Neural cell (in vitro differentiated cells): ENCODE measurements at regions not wholly inside any gene's neighbourhood (a gene's known extent, or its start where the extent isn't known, plus 50 kb on each side); places are given as distances from the start of the nearest gene placed in this dataset.

Experiments
- H2AFZ ChIP-seq: fragments of 200-600, 300-800 bp; sonication (generic), shearing (Covaris generic); 2 replicates; pipeline ENCODE4 v1.6.0; 2014; ENCODE audit warnings: low read depth, mild to moderate bottlenecking, antibody characterized with exemption, low read length, moderate library complexity
- H3F3A ChIP-seq: fragments of 200-600 bp; shearing (Covaris generic); 2 replicates; pipeline ENCODE4 v1.6.1; 2016; ENCODE audit warnings: mild to moderate bottlenecking, moderate library complexity, mixed read lengths, antibody characterized with exemption, low read length; ENCODE audit not compliant: insufficient read depth, poor library complexity, severe bottlenecking
- H3K27ac ChIP-seq: fragments of 200-600, 300-800 bp; sonication (generic), shearing (Covaris generic); 2 replicates; pipeline ENCODE4 v1.5.1; 2014; ENCODE audit warnings: mild to moderate bottlenecking, low read length, moderate library complexity
- H3K27me3 ChIP-seq: fragments of 300-800, 200-600 bp; sonication (generic), shearing (Covaris generic); 2 replicates; pipeline ENCODE4 v1.6.0; 2014; ENCODE audit warnings: mild to moderate bottlenecking, low read depth, low read length, moderate library complexity; ENCODE audit not compliant: insufficient read depth
- H3K36me3 ChIP-seq: fragments of 300-800, 200-600 bp; sonication (generic), shearing (Covaris generic); 2 replicates; pipeline ENCODE4 v1.5.1; 2014; ENCODE audit warnings: mild to moderate bottlenecking, antibody characterized with exemption, low read length, moderate library complexity; ENCODE audit not compliant: insufficient read depth
- H3K4me2 ChIP-seq: fragments of 300-800, 200-600 bp; sonication (generic), shearing (Covaris generic); 2 replicates; pipeline ENCODE4 v1.6.0; 2014; ENCODE audit warnings: mild to moderate bottlenecking, low read length
- H3K4me3 ChIP-seq: fragments of 300-800, 200-600 bp; sonication (generic), shearing (Covaris generic); 2 replicates; pipeline ENCODE4 v1.5.1; 2014; ENCODE audit warnings: mild to moderate bottlenecking, low read length, moderate library complexity
- H3K79me2 ChIP-seq: fragments of 200-600 bp; shearing (Covaris generic); replicated peaks from 2 replicates; pipeline ENCODE4 v1.6.0; 2014; ENCODE audit warnings: mild to moderate bottlenecking, low read length, moderate library complexity; ENCODE audit not compliant: insufficient read depth
- H3K9ac ChIP-seq: fragments of 300-800, 200-600 bp; sonication (generic), shearing (Covaris generic); 2 replicates; pipeline ENCODE4 v1.6.1; 2016; ENCODE audit warnings: mild to moderate bottlenecking, low read length, mixed read lengths
- H3K9me2 ChIP-seq: fragments of 200-600 bp; shearing (Covaris generic); 2 replicates; pipeline ENCODE4 v1.6.1; 2016; ENCODE audit warnings: mild to moderate bottlenecking, low read length, mixed read lengths; ENCODE audit not compliant: insufficient read depth
- H3K9me3 ChIP-seq: fragments of 200-600, 300-800 bp; sonication (generic), shearing (Covaris generic); 2 replicates; pipeline ENCODE4 v1.6.1; 2016; ENCODE audit warnings: mild to moderate bottlenecking, mixed run types, low read length, moderate library complexity, mixed read lengths
- H4K20me1 ChIP-seq: fragments of 200-600 bp; shearing (Covaris generic); 2 replicates; pipeline ENCODE4 v1.6.1; 2016; ENCODE audit warnings: mild to moderate bottlenecking, mixed run types; ENCODE audit not compliant: insufficient read depth
- CTCF ChIP-seq: fragments of 450-650 bp; IDR thresholded peaks from 2 replicates; pipeline ENCODE4 v1.5.1; 2014; ENCODE audit warnings: antibody characterized with exemption, mild to moderate bottlenecking, moderate library complexity; ENCODE audit not compliant: poor library complexity, severe bottlenecking
- EZH2 ChIP-seq: fragments of 200-600, 300-800 bp; shearing (Covaris generic), sonication (generic); IDR thresholded peaks from 2 replicates; pipeline ENCODE4 v1.6.1; 2014; ENCODE audit warnings: antibody characterized with exemption, low read length, borderline replicate concordance, mild to moderate bottlenecking; ENCODE audit not compliant: insufficient read depth, poor library complexity, severe bottlenecking
- MXI1 ChIP-seq: fragments of 450-650 bp; conservative IDR thresholded peaks from 2 replicates; pipeline ENCODE4 v1.6.1; 2014; ENCODE audit warnings: antibody characterized with exemption, mild to moderate bottlenecking; ENCODE audit not compliant: poor library complexity, severe bottlenecking
- POLR2AphosphoS5 ChIP-seq: IDR thresholded peaks from 2 replicates; pipeline ENCODE4 v1.6.1; 2012
- REST ChIP-seq: IDR thresholded peaks from 2 replicates; pipeline ENCODE4 v1.6.1; 2012; ENCODE audit warnings: borderline replicate concordance
- SMC3 ChIP-seq: fragments of 450-650 bp; conservative IDR thresholded peaks from 2 replicates; pipeline ENCODE4 v1.6.1; 2014; ENCODE audit warnings: antibody characterized with exemption, mild to moderate bottlenecking, moderate library complexity; ENCODE audit not compliant: poor library complexity
- TAF1 ChIP-seq: IDR thresholded peaks from 2 replicates; pipeline ENCODE4 v1.6.1; 2012; ENCODE audit warnings: low read depth

- H3F3A ChIP-seq, result no peaks in the 10 kb centered on the region
- H3K27me3 ChIP-seq, result no peaks in the 10 kb centered on the region
- no peak overlapping the region for H3K4me2 ChIP-seq
- TF ChIP-seq EZH2 (no peak), CTCF (no peak), TAF1 (no peak), POLR2AphosphoS5 (no peak), MXI1 (no peak), SMC3 (no peak)
- H4K20me1 ChIP-seq, result no peaks in the 10 kb centered on the region
- H3K27ac ChIP-seq, result no peak overlapping the region
- no peaks in the 10 kb centered on the region for H3K9me3 ChIP-seq
- H3K36me3 ChIP-seq, result no peaks in the 10 kb centered on the region
- H3K4me3 ChIP-seq, result no peak overlapping the region
- no peaks in the 10 kb centered on the region for H3K9me2 ChIP-seq
- H2AFZ ChIP-seq, result no peak overlapping the region
- H3K9ac ChIP-seq, result no peak overlapping the region
- no peaks in the 10 kb centered on the region for H3K79me2 ChIP-seq
Observed at GRCh38 chr6:149162924-149163323, 154.6 kb upstream of the TAB2 start.

- Histone ChIP-seq H2AFZ (no peak overlapping the region), H3K27me3 (no peaks in the 10 kb centered on the region), H3K36me3 (no peaks in the 10 kb centered on the region)
Observed at GRCh38 chr6:149164199-149164750, 153.2 kb upstream of the TAB2 start.

More at GRCh38 chr6:149164199-149164750, 153.2 kb upstream of the TAB2 start:
- Histone ChIP-seq H3K9ac (no peak overlapping the region), H3K4me3 (no peak overlapping the region), H3K79me2 (no peaks in the 10 kb centered on the region), H3K27ac (no peak overlapping the region), H3K9me3 (no peaks in the 10 kb centered on the region), H3K4me2 (no peak overlapping the region), H4K20me1 (no peaks in the 10 kb centered on the region), H3F3A (no peaks in the 10 kb centered on the region), H3K9me2 (no peaks in the 10 kb centered on the region)
- TF ChIP-seq POLR2AphosphoS5 (no peak), EZH2 (no peak), REST (no peak), SMC3 (no peak)
